Endothelial cell of umbilical vein (primary cell): ENCODE measurements at regions not wholly inside any gene's neighbourhood (a gene's known extent, or its start where the extent isn't known, plus 50 kb on each side); places are given as distances from the start of the nearest gene placed in this dataset.

ENCODE experiments used
- BruUV-seq: library from RNA; stranded (reverse); fragments of 400-500 nt; replicated peaks from 2 replicates; lab custom pipeline; 2021; lab: Mats Ljungman, UMichigan
- CTCF ChIA-PET: fragments of 300-600, 350-600 bp; sonication (Branson Sonifier 250); formaldehyde crosslinking; loops from one replicate; lab custom pipeline; 2021; ENCODE audit warnings: antibody characterized with exemption, inconsistent platforms; lab: Charles Lee
- POLR2A ChIA-PET: fragments of 300-600, 350-600 bp; sonication (Branson Sonifier 250); formaldehyde crosslinking; loops from one replicate; lab custom pipeline; 2021; ENCODE audit warnings: antibody characterized with exemption, inconsistent platforms; lab: Charles Lee
- DNase-seq: peaks from one replicate; pipeline ENCODE4 v3.0.0-alpha.2; 2011; ENCODE audit warnings: low read depth, low spot score
- FAIRE-seq: peaks from 2 replicates; lab custom pipeline; 2011; peaks lifted over from hg19 to GRCh38; lab: Jason Lieb, UNC
- H2AFZ ChIP-seq: 2 replicates; pipeline ENCODE4 v1.6.0; 2012; ENCODE audit warnings: low read depth, low read length, control low read depth, inconsistent platforms
- H3K27ac ChIP-seq: 2 replicates; pipeline ENCODE4 v1.5.1; 2011; ENCODE audit warnings: low read depth, mild to moderate bottlenecking, control low read depth, low read length, moderate library complexity; ENCODE audit not compliant: insufficient read depth
- H3K27me3 ChIP-seq, 2 experiments: 2 replicates each; pipeline versions ENCODE4 v1.6.0 to v1.6.1; 2011; ENCODE audit warnings: low read length in 2 of 2, mixed read lengths in 1 of 2; ENCODE audit not compliant: control insufficient read depth in 2 of 2, insufficient read depth in 2 of 2
- H3K36me3 ChIP-seq, 2 experiments: 2 replicates in 1 of 2; 3 replicates in 1 of 2; pipeline ENCODE4 v1.5.1; 2011; ENCODE audit warnings: low read length in 2 of 2, mild to moderate bottlenecking in 1 of 2, moderate library complexity in 1 of 2; ENCODE audit not compliant: control insufficient read depth in 2 of 2, insufficient read depth in 2 of 2; ENCODE audit errors: extremely low read depth in 1 of 2
- H3K4me1 ChIP-seq: 3 replicates; pipeline ENCODE4 v1.5.1; 2011; ENCODE audit warnings: mild to moderate bottlenecking, low read length; ENCODE audit not compliant: control insufficient read depth, insufficient read depth; ENCODE audit errors: extremely low read depth
- H3K4me2 ChIP-seq: 2 replicates; pipeline ENCODE4 v1.6.1; 2011; ENCODE audit warnings: low read length, control low read depth, mixed read lengths; ENCODE audit not compliant: insufficient read depth
- H3K4me3 ChIP-seq, 3 experiments: fragments of 200-600 bp in 1 of 3; sonication (generic), shearing (Covaris generic) in 1 of 3; replicated peaks in 1 of 3; 2 replicates each; pipeline ENCODE4 v1.5.1; 2011 to 2016; ENCODE audit warnings: control low read depth in 3 of 3, low read length in 3 of 3, mild to moderate bottlenecking in 2 of 3, inconsistent platforms in 1 of 3, low read depth in 1 of 3, moderate library complexity in 1 of 3; ENCODE audit not compliant: insufficient read depth in 1 of 3
- H3K79me2 ChIP-seq: 2 replicates; pipeline ENCODE4 v1.6.0; 2012; ENCODE audit warnings: low read length, inconsistent platforms; ENCODE audit not compliant: control insufficient read depth, insufficient read depth
- H3K9ac ChIP-seq: replicated peaks from 2 replicates; pipeline ENCODE3; 2011; ENCODE audit warnings: low read length, control low read depth; ENCODE audit not compliant: insufficient read depth; ENCODE audit errors: extremely low read depth
- H3K9me1 ChIP-seq: replicated peaks from 3 replicates; pipeline ENCODE4 v1.6.0; 2011; ENCODE audit warnings: mild to moderate bottlenecking, low read length; ENCODE audit not compliant: control insufficient read depth, insufficient read depth; ENCODE audit errors: extremely low read depth
- H3K9me3 ChIP-seq: replicated peaks from 2 replicates; pipeline ENCODE4 v1.5.1; 2012; ENCODE audit warnings: low read length, inconsistent platforms; ENCODE audit not compliant: control insufficient read depth, insufficient read depth
- H4K20me1 ChIP-seq: replicated peaks from 2 replicates; pipeline ENCODE3; 2011; ENCODE audit warnings: mild to moderate bottlenecking, low read length; ENCODE audit not compliant: control insufficient read depth, insufficient read depth; ENCODE audit errors: extremely low read depth
- EZH2 ChIP-seq: IDR thresholded peaks from 2 replicates; pipeline ENCODE4 v1.6.1; 2012; ENCODE audit warnings: borderline replicate concordance, low read depth, mild to moderate bottlenecking, moderate library complexity, low read length, inconsistent platforms; ENCODE audit not compliant: severe bottlenecking
- FOS ChIP-seq: IDR thresholded peaks from 2 replicates; pipeline ENCODE4 v1.6.1; 2011; ENCODE audit warnings: mild to moderate bottlenecking, low read length, moderate library complexity, borderline replicate concordance; ENCODE audit not compliant: insufficient read depth
- GATA2 ChIP-seq: IDR thresholded peaks from 2 replicates; pipeline ENCODE4 v1.7.0; 2011; ENCODE audit warnings: low read depth, mild to moderate bottlenecking, moderate library complexity, mixed read lengths, low read length; ENCODE audit not compliant: insufficient read length, insufficient read depth
- JUN ChIP-seq: IDR thresholded peaks from 2 replicates; pipeline ENCODE4 v1.6.1; 2011; ENCODE audit warnings: borderline replicate concordance, low read depth; ENCODE audit not compliant: insufficient read length, insufficient read depth
- MYC ChIP-seq: IDR thresholded peaks from one replicate; pipeline ENCODE4 v1.6.1; 2011; ENCODE audit warnings: mild to moderate bottlenecking, low read depth, low read length
- POLR2A ChIP-seq: IDR thresholded peaks from 2 replicates; pipeline ENCODE4 v1.6.1; 2012; ENCODE audit warnings: low read depth, mild to moderate bottlenecking, control low read depth, low read length
- POLR2AphosphoS5 ChIP-seq: IDR thresholded peaks from 2 replicates; pipeline ENCODE4 v1.6.1; 2012; ENCODE audit warnings: low read depth, mild to moderate bottlenecking, control low read depth, low read length, moderate library complexity; ENCODE audit not compliant: insufficient read depth
- dilution Hi-C: fragments of 300-500 bp; cut with MboI; formaldehyde crosslinking; loops from one replicate; pipeline ENCODE4 v1.15.0; 2019; ENCODE audit warnings: low sequenced_read_pairs; ENCODE audit not compliant: extremely low pct_ligation_motif_present
- intact Hi-C: fragments of 100-400 bp; cut with micrococcal nuclease; formaldehyde crosslinking; loops from one replicate; pipeline ENCODE4 v1.10.0; 2022
- TF ChIP-seq, protein P1 (sequence below): IDR thresholded peaks from 2 replicates; pipeline ENCODE4 v1.6.1; 2011; ENCODE audit not compliant: insufficient read depth, insufficient read length
- TF ChIP-seq, protein P2 (sequence below), 2 donors: IDR thresholded peaks; 1 replicate in 1 of 2; 2 replicates in 1 of 2; pipeline ENCODE4 v1.5.1; 2011; ENCODE audit warnings: low read length in 2 of 2, mild to moderate bottlenecking in 2 of 2, moderate library complexity in 2 of 2, control low read depth in 1 of 2, inconsistent platforms in 1 of 2, low read depth in 1 of 2; ENCODE audit not compliant: insufficient read depth in 1 of 2; ENCODE audit errors: extremely low read depth in 1 of 2

GRCh38 chr6:99739526-99739925 lies 132.9 kb downstream of the PRDM13 start:
- no peaks in the 10 kb centered on the region for H3K9me1 ChIP-seq
- H3K79me2 ChIP-seq: no peaks in the 10 kb centered on the region
- intact Hi-C loops: no loop called here
- no peak overlapping the region for H3K4me3 ChIP-seq
- dilution Hi-C loops: no loop called here
- H3K9ac ChIP-seq: no peak overlapping the region
- CTCF ChIA-PET: interaction anchor here (1.3 kb wide), 1 partner anchor 15 kb away, joined by 3 read pairs; no protein-coding TSS in a partner anchor
- H2AFZ ChIP-seq: no peak overlapping the region
- H3K27ac ChIP-seq: no peak overlapping the region
- H3K4me1 ChIP-seq: no peaks in the 10 kb centered on the region
- no TSS peak for BruUV-seq
- H3K36me3 ChIP-seq: no peaks in the 10 kb centered on the region
- POLR2A ChIA-PET: no interaction called here
- H3K9me3 ChIP-seq: no peaks in the 10 kb centered on the region
- H3K27me3 ChIP-seq: peaks cover 8 to 10% of the 10 kb centered on the region in 2 experiments
- no peak overlapping the region for H3K4me2 ChIP-seq
- TF ChIP-seq, protein P1, sequence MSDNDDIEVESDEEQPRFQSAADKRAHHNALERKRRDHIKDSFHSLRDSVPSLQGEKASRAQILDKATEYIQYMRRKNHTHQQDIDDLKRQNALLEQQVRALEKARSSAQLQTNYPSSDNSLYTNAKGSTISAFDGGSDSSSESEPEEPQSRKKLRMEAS: no peak
- TF ChIP-seq POLR2AphosphoS5 (no peak), GATA2 (no peak), MYC (no peak), JUN (no peak), FOS (no peak), POLR2A (no peak), EZH2 (no peak)
- TF ChIP-seq, protein P2, sequence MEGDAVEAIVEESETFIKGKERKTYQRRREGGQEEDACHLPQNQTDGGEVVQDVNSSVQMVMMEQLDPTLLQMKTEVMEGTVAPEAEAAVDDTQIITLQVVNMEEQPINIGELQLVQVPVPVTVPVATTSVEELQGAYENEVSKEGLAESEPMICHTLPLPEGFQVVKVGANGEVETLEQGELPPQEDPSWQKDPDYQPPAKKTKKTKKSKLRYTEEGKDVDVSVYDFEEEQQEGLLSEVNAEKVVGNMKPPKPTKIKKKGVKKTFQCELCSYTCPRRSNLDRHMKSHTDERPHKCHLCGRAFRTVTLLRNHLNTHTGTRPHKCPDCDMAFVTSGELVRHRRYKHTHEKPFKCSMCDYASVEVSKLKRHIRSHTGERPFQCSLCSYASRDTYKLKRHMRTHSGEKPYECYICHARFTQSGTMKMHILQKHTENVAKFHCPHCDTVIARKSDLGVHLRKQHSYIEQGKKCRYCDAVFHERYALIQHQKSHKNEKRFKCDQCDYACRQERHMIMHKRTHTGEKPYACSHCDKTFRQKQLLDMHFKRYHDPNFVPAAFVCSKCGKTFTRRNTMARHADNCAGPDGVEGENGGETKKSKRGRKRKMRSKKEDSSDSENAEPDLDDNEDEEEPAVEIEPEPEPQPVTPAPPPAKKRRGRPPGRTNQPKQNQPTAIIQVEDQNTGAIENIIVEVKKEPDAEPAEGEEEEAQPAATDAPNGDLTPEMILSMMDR (IDR thresholded peaks at IDR 0.05; ENCODE audit: extremely low read depth in 1 of 2, insufficient read depth in 1 of 2, low read depth in 1 of 2, low read length in 2 of 2): no peak
- DNase-seq (no peak), FAIRE-seq (no peak)
- H4K20me1 ChIP-seq: no peaks in the 10 kb centered on the region
